B cell (primary cell): ENCODE measurements at regions not wholly inside any gene's neighbourhood (a gene's known extent, or its start where the extent isn't known, plus 50 kb on each side); places are given as distances from the start of the nearest gene placed in this dataset.

Experiments used
- ATAC-seq: fragments of 200-7000 bp; cut with Tn5 transposase; one replicate; pipeline ENCODE4 v1.10.0; 2021; ENCODE audit warnings: low read depth, mild to moderate bottlenecking, moderate number of reproducible peaks, moderate library complexity
- CTCF ChIA-PET: fragments of 350-600 bp; sonication (Branson Sonifier 250); formaldehyde crosslinking; loops from one replicate; lab custom pipeline; 2021; ENCODE audit warnings: antibody characterized with exemption, inconsistent platforms; lab: Charles Lee
- POLR2A ChIA-PET: fragments of 350-600 bp; sonication (Branson Sonifier 250); formaldehyde crosslinking; loops from one replicate; lab custom pipeline; 2021; ENCODE audit warnings: antibody characterized with exemption; lab: Charles Lee
- DNase-seq: peaks from one replicate; pipeline ENCODE4 v3.0.0; 2013
- H2AFZ ChIP-seq: 2 replicates; pipeline ENCODE4 v1.6.1; 2012; ENCODE audit warnings: mild to moderate bottlenecking, low read depth, low read length; ENCODE audit not compliant: insufficient read depth, poor library complexity, severe bottlenecking
- H3K27ac ChIP-seq, 2 donors: 1 replicate in 1 of 2; 2 replicates in 1 of 2; pipeline ENCODE4 v1.5.1; 2012 to 2013; ENCODE audit warnings: low read length in 2 of 2, mild to moderate bottlenecking in 2 of 2, moderate library complexity in 1 of 2
- H3K27me3 ChIP-seq, 4 experiments: fragments of 200-600 bp in 1 of 4; sonication (generic) in 1 of 4; replicated peaks in 1 of 4; 1 replicate in 2 of 4; 2 replicates in 2 of 4; pipeline versions ENCODE4 v1.6.1 to v1.7.0; 2013 to 2016; ENCODE audit warnings: low read length in 3 of 4, mild to moderate bottlenecking in 2 of 4, mixed read lengths in 1 of 4, moderate library complexity in 1 of 4; ENCODE audit not compliant: insufficient read depth in 4 of 4, control insufficient read depth in 3 of 4; ENCODE audit errors: control extremely low read depth in 1 of 4
- H3K36me3 ChIP-seq, 2 experiments: replicated peaks in 1 of 2; 1 replicate in 1 of 2; 2 replicates in 1 of 2; pipeline versions ENCODE4 v1.6.1 to v1.7.1; 2013; ENCODE audit warnings: low read length in 1 of 2; ENCODE audit not compliant: insufficient read depth in 2 of 2, control insufficient read depth in 1 of 2; ENCODE audit errors: control extremely low read depth in 1 of 2, extremely low read depth in 1 of 2
- H3K4me1 ChIP-seq, 2 donors: fragments of 200-600 bp in 1 of 2; sonication (generic) in 1 of 2; 1 replicate in 1 of 2; 2 replicates in 1 of 2; pipeline versions ENCODE4 v1.5.1 to v1.6.1; 2013 to 2017; ENCODE audit warnings: low read length in 2 of 2; ENCODE audit not compliant: control insufficient read depth in 2 of 2, insufficient read depth in 2 of 2
- H3K4me2 ChIP-seq: replicated peaks from 2 replicates; pipeline ENCODE3; 2012; ENCODE audit warnings: mild to moderate bottlenecking, low read depth, low read length; ENCODE audit not compliant: poor library complexity, severe bottlenecking
- H3K4me3 ChIP-seq, 5 experiments: fragments of 200-600 bp in 1 of 5; sonication (generic) in 1 of 5; 1 replicate in 3 of 5; 2 replicates in 2 of 5; pipeline versions ENCODE4 v1.5.1 to v1.7.0; 2011 to 2016; ENCODE audit warnings: low read length in 4 of 5, mild to moderate bottlenecking in 4 of 5, low read depth in 2 of 5, control low read depth in 1 of 5, moderate library complexity in 1 of 5; ENCODE audit not compliant: insufficient read depth in 1 of 5; ENCODE audit errors: control extremely low read depth in 1 of 5, extremely low read depth in 1 of 5
- H3K79me2 ChIP-seq: fragments of 200-600 bp; sonication (generic); one replicate; pipeline ENCODE4 v1.6.0; 2016; ENCODE audit warnings: low read length; ENCODE audit not compliant: control insufficient read depth, insufficient read depth
- H3K9ac ChIP-seq: fragments of 200-600 bp; sonication (generic); 2 replicates; pipeline ENCODE4 v1.6.1; 2017; ENCODE audit warnings: mild to moderate bottlenecking, low read length, moderate library complexity
- H3K9me3 ChIP-seq, 3 donors: one replicate each; pipeline versions ENCODE4 v1.6.1 to v1.7.1; 2013; ENCODE audit warnings: low read length in 2 of 3; ENCODE audit not compliant: control insufficient read depth in 2 of 3, insufficient read depth in 1 of 3; ENCODE audit errors: control extremely low read depth in 1 of 3
- H4K20me1 ChIP-seq: 2 replicates; pipeline ENCODE4 v1.6.0; 2012; ENCODE audit warnings: mild to moderate bottlenecking, low read length; ENCODE audit not compliant: insufficient read depth, control insufficient read depth, poor library complexity, severe bottlenecking
- H3K27ac Mint-ChIP-seq: one replicate; pipeline ENCODE4 v1.8.0; 2021; ENCODE audit warnings: mixed read lengths
- H3K27me3 Mint-ChIP-seq: one replicate; pipeline ENCODE4 v1.8.0; 2021; ENCODE audit warnings: mixed read lengths
- H3K4me1 Mint-ChIP-seq: one replicate; pipeline ENCODE4 v1.8.0; 2021; ENCODE audit warnings: mixed read lengths
- H3K4me3 Mint-ChIP-seq: one replicate; pipeline ENCODE4 v1.8.0; 2021; ENCODE audit warnings: mixed read lengths
- H3K9me3 Mint-ChIP-seq: one replicate; pipeline ENCODE4 v1.8.0; 2022; ENCODE audit warnings: mixed read lengths; ENCODE audit not compliant: insufficient read depth
- CTCF ChIP-seq: fragments of 200-600 bp; IDR thresholded peaks from one replicate; pipeline ENCODE4 v1.8.0; 2022; ENCODE audit warnings: antibody characterized with exemption, mild to moderate bottlenecking
- EZH2 ChIP-seq: IDR thresholded peaks from 2 replicates; pipeline ENCODE4 v1.6.1; 2012; ENCODE audit warnings: borderline replicate concordance, low read depth, mild to moderate bottlenecking, moderate library complexity, low read length; ENCODE audit not compliant: insufficient read depth, poor library complexity, severe bottlenecking
- WGBS: methylation state at CpG from one replicate; pipeline ENCODE4 v1.1.5; 2013; ENCODE audit warnings: missing lambda C conversion rate; ENCODE audit not compliant: insufficient coverage; 5-methylcytosine and 5-hydroxymethylcytosine counted together
- intact Hi-C: fragments of 100-400 bp; cut with micrococcal nuclease; formaldehyde crosslinking; loops from one replicate; pipeline ENCODE4 v1.10.0; 2022

- H3K4me3 Mint-ChIP-seq, result no peak overlapping the region
- no peak overlapping the region for H3K27ac Mint-ChIP-seq
- H3K4me1 Mint-ChIP-seq, result peaks cover 8% of the 10 kb centered on the region
- Histone ChIP-seq H3K36me3 (no peaks in the 10 kb centered on the region), H3K4me2 (no peak overlapping the region), H3K27ac (no peak overlapping the region), H3K9me3 (no peaks in the 10 kb centered on the region), H3K4me1 (peaks cover 9 to 13% of the 10 kb centered on the region in 2 donors), H3K27me3 (no peaks in the 10 kb centered on the region), H3K4me3 (no peak overlapping the region), H3K79me2 (no peaks in the 10 kb centered on the region), H3K9ac (no peak overlapping the region), H4K20me1 (no peaks in the 10 kb centered on the region), H2AFZ (no peak overlapping the region)
- intact Hi-C loops, result no loop called here
- ATAC-seq (no peak), DNase-seq (no peak)
- TF ChIP-seq EZH2 (no peak), CTCF (no peak)
- CTCF ChIA-PET, result no interaction called here
- no peaks in the 10 kb centered on the region for H3K27me3 Mint-ChIP-seq
- no peaks in the 10 kb centered on the region for H3K9me3 Mint-ChIP-seq
- POLR2A ChIA-PET, result no interaction called here
These were observed 102.8 kb downstream of the TNFAIP3 start for GRCh38 chr6:137969874-137970273.

- Histone ChIP-seq H4K20me1 (no peaks in the 10 kb centered on the region), H3K4me3 (no peak overlapping the region), H3K4me1 (peaks cover 8 to 13% of the 10 kb centered on the region in 2 donors), H3K9me3 (no peaks in the 10 kb centered on the region), H3K36me3 (no peaks in the 10 kb centered on the region), H3K27ac (no peak overlapping the region), H3K27me3 (no peaks in the 10 kb centered on the region), H3K79me2 (no peaks in the 10 kb centered on the region), H2AFZ (no peak overlapping the region), H3K4me2 (no peak overlapping the region), H3K9ac (no peak overlapping the region)
- CTCF ChIA-PET, result interaction anchor here (1.0 to 1.6 kb wide), 2 partner anchors 32 to 264 kb away, joined by 3 to 4 read pairs; no protein-coding TSS in a partner anchor
- DNase-seq (no peak), ATAC-seq (peak; percentile 43)
- no peak for TF ChIP-seq CTCF
- no peak for TF ChIP-seq EZH2
- POLR2A ChIA-PET, result no interaction called here
- H3K4me1 Mint-ChIP-seq, result peaks cover 9% of the 10 kb centered on the region
- H3K4me3 Mint-ChIP-seq, result no peak overlapping the region
- H3K27ac Mint-ChIP-seq, result no peak overlapping the region
- no peaks in the 10 kb centered on the region for H3K9me3 Mint-ChIP-seq
- intact Hi-C loops, result no loop called here
- WGBS, result 62% methylated on average over 1 of the region's 4 CpGs
- H3K27me3 Mint-ChIP-seq, result no peaks in the 10 kb centered on the region
These were observed 103.3 kb downstream of the TNFAIP3 start for GRCh38 chr6:137970368-137970767.
